SK-N-SH (cell line): ENCODE measurements at regions not wholly inside any gene's neighbourhood (a gene's known extent, or its start where the extent isn't known, plus 50 kb on each side); places are given as distances from the start of the nearest gene placed in this dataset.

Experiments used
- CTCF ChIA-PET: fragments of 300-600, 350-600 bp; formaldehyde crosslinking; extraction: SDS; loops from one replicate; lab custom pipeline; 2021; lab: Yijun Ruan, JAX
- POLR2A ChIA-PET: fragments of 350-600 bp; sonication (Branson Sonifier 250); formaldehyde crosslinking; extraction: SDS; loops from one replicate; lab custom pipeline; 2020; ENCODE audit warnings: antibody characterized with exemption, inconsistent platforms; lab: Yijun Ruan, JAX
- DNase-seq: peaks from one replicate; pipeline ENCODE4 v3.0.0; 2012
- H2AFZ ChIP-seq: fragments of 200-600 bp; sonication (generic); 2 replicates; pipeline ENCODE4 v1.8.1; 2016; ENCODE audit warnings: antibody characterized with exemption, mild to moderate bottlenecking, low read depth
- H3F3A ChIP-seq: fragments of 200-600 bp; sonication (generic); replicated peaks from 2 replicates; pipeline ENCODE3; 2016; ENCODE audit warnings: antibody characterized with exemption, mild to moderate bottlenecking; ENCODE audit not compliant: insufficient read depth
- H3K27ac ChIP-seq, 2 experiments: fragments of 200-500 bp in 1 of 2; fragments of 200-600 bp in 1 of 2; sonication (Bioruptor generic) in 1 of 2; sonication (generic), shearing (Covaris generic) in 1 of 2; 2 replicates each; pipeline versions ENCODE4 v1.5.1 to v1.6.1; 2014 to 2016; ENCODE audit warnings: low read depth in 2 of 2, inconsistent platforms in 1 of 2, low read length in 1 of 2, mild to moderate bottlenecking in 1 of 2, mixed read lengths in 1 of 2
- H3K27me3 ChIP-seq: fragments of 200-600 bp; sonication (generic), shearing (Covaris generic); 2 replicates; pipeline ENCODE4 v1.6.1; 2016; ENCODE audit warnings: mixed run types; ENCODE audit not compliant: insufficient read depth
- H3K36me3 ChIP-seq, 2 experiments: fragments of 200-500 bp in 1 of 2; fragments of 200-600 bp in 1 of 2; sonication (Bioruptor generic) in 1 of 2; sonication (generic) in 1 of 2; replicated peaks in 1 of 2; 2 replicates each; pipeline versions ENCODE3 to v1.5.1; 2014 to 2016; ENCODE audit warnings: low read length in 1 of 2, mild to moderate bottlenecking in 1 of 2; ENCODE audit not compliant: insufficient read depth in 2 of 2, control insufficient read depth in 1 of 2
- H3K4me1 ChIP-seq, 2 experiments: fragments of 200-500 bp in 1 of 2; fragments of 200-600 bp in 1 of 2; sonication (Bioruptor generic) in 1 of 2; sonication (generic), shearing (Covaris generic) in 1 of 2; 2 replicates each; pipeline versions ENCODE4 v1.5.1 to v1.6.1; 2014 to 2016; ENCODE audit warnings: low read depth in 1 of 2, low read length in 1 of 2, mixed run types in 1 of 2; ENCODE audit not compliant: insufficient read depth in 2 of 2, control insufficient read depth in 1 of 2
- H3K4me2 ChIP-seq: fragments of 200-600 bp; sonication (generic), shearing (Covaris generic); 2 replicates; pipeline ENCODE4 v1.6.1; 2017; ENCODE audit warnings: mixed run types
- H3K4me3 ChIP-seq, 2 experiments: fragments of 200-500 bp in 1 of 2; fragments of 200-600 bp in 1 of 2; sonication (Bioruptor generic) in 1 of 2; sonication (generic), shearing (Covaris generic) in 1 of 2; 2 replicates each; pipeline versions ENCODE4 v1.5.1 to v1.8.1; 2014 to 2016; ENCODE audit warnings: low read depth in 2 of 2, inconsistent platforms in 1 of 2, low read length in 1 of 2, mild to moderate bottlenecking in 1 of 2, mixed read lengths in 1 of 2, moderate library complexity in 1 of 2
- H3K79me2 ChIP-seq: fragments of 200-600 bp; sonication (generic); 2 replicates; pipeline ENCODE4 v1.8.1; 2017; ENCODE audit warnings: mild to moderate bottlenecking; ENCODE audit not compliant: insufficient read depth
- H3K9ac ChIP-seq: fragments of 200-600 bp; sonication (generic); 2 replicates; pipeline ENCODE4 v1.6.1; 2017; ENCODE audit warnings: mixed run types
- H3K9me2 ChIP-seq: fragments of 200-600 bp; sonication (generic); 2 replicates; pipeline ENCODE4 v1.6.1; 2017; ENCODE audit warnings: mixed run types
- H3K9me3 ChIP-seq: fragments of 200-600 bp; sonication (generic); 2 replicates; pipeline ENCODE4 v1.6.1; 2017; ENCODE audit warnings: mixed run types, mild to moderate bottlenecking, moderate library complexity
- H4K20me1 ChIP-seq: fragments of 200-600 bp; sonication (generic); 2 replicates; pipeline ENCODE4 v1.6.1; 2017; ENCODE audit warnings: mild to moderate bottlenecking, mixed run types; ENCODE audit not compliant: insufficient read depth
- CHD2 ChIP-seq: fragments of 150-350 bp; IDR thresholded peaks from 2 replicates; pipeline ENCODE4 v1.6.1; 2018; ENCODE audit warnings: low read length; ENCODE audit not compliant: partially characterized antibody
- CTCF ChIP-seq: fragments of 200-600 bp; sonication (generic); IDR thresholded peaks from 2 replicates; pipeline ENCODE4 v1.6.1; 2017; ENCODE audit warnings: antibody characterized with exemption, mild to moderate bottlenecking, moderate library complexity
- ELF1 ChIP-seq: IDR thresholded peaks from 2 replicates; pipeline ENCODE4 v1.4.0; 2012
- FOSL2 ChIP-seq: IDR thresholded peaks from 2 replicates; pipeline ENCODE4 v1.4.0; 2012; ENCODE audit warnings: low read depth, mild to moderate bottlenecking, moderate library complexity, borderline replicate concordance
- FOXJ3 ChIP-seq: sonication (generic); formaldehyde crosslinking; IDR thresholded peaks from 2 replicates; pipeline ENCODE4 v1.5.1; 2020; ENCODE audit warnings: mild to moderate bottlenecking, missing genetic modification reagents
- FOXM1 ChIP-seq: IDR thresholded peaks from 2 replicates; pipeline ENCODE4 v1.4.0; 2012; ENCODE audit warnings: low read depth, mild to moderate bottlenecking
- JUND ChIP-seq: IDR thresholded peaks from 2 replicates; pipeline ENCODE4 v1.4.0; 2012
- NFIC ChIP-seq: IDR thresholded peaks from 2 replicates; pipeline ENCODE4 v1.4.0; 2012; ENCODE audit warnings: borderline replicate concordance
- POLR2AphosphoS5 ChIP-seq: IDR thresholded peaks from 2 replicates; pipeline ENCODE4 v1.6.1; 2012; ENCODE audit warnings: low read depth, low read length
- RAD21 ChIP-seq: IDR thresholded peaks from 2 replicates; pipeline ENCODE4 v1.6.1; 2012; ENCODE audit warnings: mild to moderate bottlenecking, low read length
- RCOR1 ChIP-seq: fragments of 150-350 bp; IDR thresholded peaks from 2 replicates; pipeline ENCODE4 v1.6.1; 2017; ENCODE audit warnings: antibody characterized with exemption, low read length
- REST ChIP-seq: IDR thresholded peaks from 2 replicates; pipeline ENCODE4 v1.6.1; 2012; ENCODE audit warnings: mild to moderate bottlenecking, low read depth, low read length, moderate library complexity
- RXRA ChIP-seq: IDR thresholded peaks from 2 replicates; pipeline ENCODE4 v1.4.0; 2012; ENCODE audit warnings: low read depth, mild to moderate bottlenecking, borderline replicate concordance
- SMC3 ChIP-seq: IDR thresholded peaks from 2 replicates; pipeline ENCODE4 v1.6.1; 2012; ENCODE audit warnings: low read depth, low read length, improper control_type of control experiment
- TAF1 ChIP-seq: IDR thresholded peaks from 2 replicates; pipeline ENCODE4 v1.6.1; 2012; ENCODE audit warnings: low read depth, mild to moderate bottlenecking, low read length, moderate library complexity, borderline replicate concordance
- TCF12 ChIP-seq: IDR thresholded peaks from 2 replicates; pipeline ENCODE4 v1.4.0; 2012
- USF2 ChIP-seq: fragments of 150-350 bp; IDR thresholded peaks from 2 replicates; pipeline ENCODE4 v1.6.1; 2017; ENCODE audit warnings: antibody characterized with exemption, low read length, low read depth, borderline replicate concordance
- YY1 ChIP-seq: IDR thresholded peaks from 2 replicates; pipeline ENCODE4 v1.4.0; 2012; ENCODE audit warnings: low read depth, mild to moderate bottlenecking
- ZBTB33 ChIP-seq: IDR thresholded peaks from 2 replicates; pipeline ENCODE4 v1.4.0; 2012; ENCODE audit warnings: low read depth, borderline replicate concordance
- WGBS: methylation state at CpG from one replicate; pipeline ENCODE4 v1.1.6; 2017; ENCODE audit warnings: low lambda C conversion rate; 5-methylcytosine and 5-hydroxymethylcytosine counted together

- Histone ChIP-seq H2AFZ (peak overlapping the region; percentile 27; the same call in 1 of the 2 replicates), H4K20me1 (no peaks in the 10 kb centered on the region), H3K4me2 (peak overlapping the region; percentile 36), H3K79me2 (no peaks in the 10 kb centered on the region), H3K9me2 (no peaks in the 10 kb centered on the region), H3K4me3 (peak overlapping the region in 1 of 2 experiments; percentile 24; a peak in 1 of 4 replicates), H3K9ac (no peak overlapping the region), H3K27me3 (no peaks in the 10 kb centered on the region), H3K4me1 (no peaks in the 10 kb centered on the region), H3K27ac (no peak overlapping the region), H3K36me3 (no peaks in the 10 kb centered on the region), H3K9me3 (no peaks in the 10 kb centered on the region), H3F3A (no peaks in the 10 kb centered on the region)
- TF ChIP-seq JUND (peak; percentile 23; the same call in 1 of the 2 replicates), FOSL2 (peak; percentile 47; the same call in 1 of the 2 replicates), RAD21 (no peak)
- 42% methylated on average over 4 of the region's 4 CpGs for WGBS
- CTCF ChIA-PET, result no interaction called here
- POLR2A ChIA-PET, result no interaction called here
- no peak for DNase-seq
These were observed 802.1 kb upstream of the SLITRK6 start for GRCh38 chr13:86601351-86601750.

GRCh38 chr13:86606264-86606663, 807.0 kb upstream of the SLITRK6 start:
- Histone ChIP-seq H3F3A (no peaks in the 10 kb centered on the region), H3K9me3 (no peaks in the 10 kb centered on the region), H3K36me3 (no peaks in the 10 kb centered on the region), H3K4me3 (no peak overlapping the region), H2AFZ (peak overlapping the region; percentile 77; the same call in 1 of the 2 replicates), H3K9ac (no peak overlapping the region), H3K79me2 (no peaks in the 10 kb centered on the region), H3K9me2 (no peaks in the 10 kb centered on the region), H4K20me1 (no peaks in the 10 kb centered on the region), H3K4me1 (no peaks in the 10 kb centered on the region), H3K27me3 (no peaks in the 10 kb centered on the region), H3K4me2 (no peak overlapping the region), H3K27ac (no peak overlapping the region)
- ChIA-PET CTCF (no interaction called here), POLR2A (no interaction called here)
- TF ChIP-seq USF2 (no peak), ELF1 (no peak), CHD2 (no peak), NFIC (no peak), FOSL2 (no peak), FOXM1 (no peak), RXRA (no peak), TAF1 (no peak), RCOR1 (no peak), TCF12 (no peak), SMC3 (no peak), YY1 (no peak), RAD21 (no peak), POLR2AphosphoS5 (no peak), ZBTB33 (no peak), REST (no peak), FOXJ3 (no peak), CTCF (no peak), JUND (no peak)
- 22% methylated on average over 2 of the region's 2 CpGs for WGBS
- DNase-seq, result no peak
